ENCODE measurements at regions not wholly inside any gene's neighbourhood (a gene's known extent, or its start where the extent isn't known, plus 50 kb on each side); places are given as distances from the start of the nearest gene placed in this dataset.

- no peak for DNase-seq (ENCODE audit: low read depth)
Observed at GRCh38 chr9:105147110-105147871, 97.2 kb upstream of the SLC44A1 start.

GRCh38 chr9:105148328-105149006 is 96.0 kb upstream of the SLC44A1 start:
- no peak for DNase-seq (ENCODE audit: low read depth)

GRCh38 chr9:105150991-105151685 is 93.3 kb upstream of the SLC44A1 start:
- no peak for DNase-seq (ENCODE audit: low read depth)

- DNase-seq (ENCODE audit: low read depth) = no peak
Observed at GRCh38 chr9:105151686-105151995, 92.8 kb upstream of the SLC44A1 start.

DNA sequence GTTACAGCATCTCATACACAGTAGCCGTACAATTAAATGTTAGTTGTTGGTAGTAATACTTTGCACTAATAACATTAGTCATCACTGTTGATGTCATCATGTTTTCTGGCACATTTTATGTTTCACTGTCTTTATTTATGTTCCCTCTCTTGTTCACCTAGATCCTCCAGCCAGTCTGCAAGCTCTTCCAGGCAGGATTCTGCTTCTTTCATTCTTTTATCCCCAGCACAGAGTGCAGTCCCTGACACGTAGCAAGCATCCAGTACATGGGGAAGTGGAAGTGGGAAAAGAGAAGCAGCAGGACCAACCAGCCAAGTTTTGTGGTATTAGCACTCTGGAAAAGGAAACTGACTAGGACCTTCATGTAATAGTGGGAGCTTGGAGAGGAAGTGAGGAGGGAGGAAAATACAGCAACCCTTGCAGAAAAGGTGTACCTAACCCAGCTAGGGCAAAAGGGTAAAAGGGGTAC is 89.7 kb upstream of the SLC44A1 start:
- no peak for DNase-seq (ENCODE audit: low read depth)

- DNase-seq (ENCODE audit: low read depth) = no peak
Observed at GRCh38 chr9:105157171-105157583, 87.3 kb upstream of the SLC44A1 start.

- DNase-seq (ENCODE audit: low read depth) = no peak
Observed at GRCh38 chr9:105158020-105158419, 86.4 kb upstream of the SLC44A1 start.

GRCh38 chr9:105158898-105159297 is 85.6 kb upstream of the SLC44A1 start:
- DNase-seq (ENCODE audit: low read depth) = no peak

GRCh38 chr9:105168870-105169319 is 75.6 kb upstream of the SLC44A1 start:
- DNase-seq (ENCODE audit: low read depth) = no peak

GRCh38 chr9:105171076-105171475 is 73.4 kb upstream of the SLC44A1 start:
- no peak for DNase-seq (ENCODE audit: low read depth)

DNA sequence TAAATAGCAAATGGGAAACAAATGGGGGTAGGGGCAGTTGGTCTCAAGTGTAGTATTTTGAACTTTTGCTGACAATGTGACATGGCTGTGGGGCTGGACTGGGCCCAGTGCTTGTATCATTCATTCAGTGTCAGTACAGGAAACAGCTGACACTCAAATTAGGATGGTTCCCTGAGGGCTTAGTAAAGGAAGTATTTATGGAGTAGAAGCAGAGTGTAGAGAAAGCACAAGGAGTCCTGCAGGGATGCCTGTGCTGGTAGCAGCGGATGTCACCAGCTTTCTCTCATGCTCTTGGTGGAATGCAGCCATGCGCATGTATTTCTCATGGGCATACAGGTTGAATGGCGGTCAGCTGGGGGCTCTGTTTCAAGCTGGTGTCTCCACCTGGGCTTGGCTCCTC is 72.9 kb upstream of the SLC44A1 start:
- DNase-seq (ENCODE audit: low read depth) = no peak

- DNase-seq (ENCODE audit: low read depth) = no peak
Observed at GRCh38 chr9:105172436-105172835, 72.0 kb upstream of the SLC44A1 start.

GRCh38 chr9:105173306-105173705 is 71.1 kb upstream of the SLC44A1 start:
- DNase-seq (ENCODE audit: low read depth) = no peak

GRCh38 chr9:105173826-105174225 is 70.6 kb upstream of the SLC44A1 start:
- DNase-seq (ENCODE audit: low read depth) = no peak

GRCh38 chr9:105176194-105176593 is 68.3 kb upstream of the SLC44A1 start:
- DNase-seq (ENCODE audit: low read depth) = no peak

DNA sequence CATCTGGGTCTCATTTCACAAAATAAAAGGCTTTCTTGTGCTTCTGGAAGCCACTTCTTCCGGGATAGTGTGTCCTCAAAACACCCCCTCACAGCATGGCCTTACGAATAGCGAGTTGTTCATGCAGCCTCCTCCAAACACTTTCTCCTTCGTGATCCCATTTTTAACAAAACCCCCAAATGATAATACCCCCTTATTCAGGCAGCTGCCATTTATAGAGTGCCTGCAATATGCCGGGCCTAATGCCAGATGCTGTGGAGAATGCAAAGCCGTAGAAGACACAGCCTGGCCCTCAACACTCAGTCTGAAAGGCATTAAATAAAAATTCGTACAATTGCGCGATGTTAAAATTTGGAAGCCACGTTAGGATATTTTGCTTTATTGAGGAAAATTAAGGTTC is 66.4 kb upstream of the SLC44A1 start:
- DNase-seq (ENCODE audit: low read depth) = no peak

GRCh38 chr9:105187781-105188180 is 56.7 kb upstream of the SLC44A1 start:
- no peak for DNase-seq (ENCODE audit: low read depth)

GRCh38 chr9:105188746-105189145 is 55.7 kb upstream of the SLC44A1 start:
- no peak for DNase-seq (ENCODE audit: low read depth)

DNA sequence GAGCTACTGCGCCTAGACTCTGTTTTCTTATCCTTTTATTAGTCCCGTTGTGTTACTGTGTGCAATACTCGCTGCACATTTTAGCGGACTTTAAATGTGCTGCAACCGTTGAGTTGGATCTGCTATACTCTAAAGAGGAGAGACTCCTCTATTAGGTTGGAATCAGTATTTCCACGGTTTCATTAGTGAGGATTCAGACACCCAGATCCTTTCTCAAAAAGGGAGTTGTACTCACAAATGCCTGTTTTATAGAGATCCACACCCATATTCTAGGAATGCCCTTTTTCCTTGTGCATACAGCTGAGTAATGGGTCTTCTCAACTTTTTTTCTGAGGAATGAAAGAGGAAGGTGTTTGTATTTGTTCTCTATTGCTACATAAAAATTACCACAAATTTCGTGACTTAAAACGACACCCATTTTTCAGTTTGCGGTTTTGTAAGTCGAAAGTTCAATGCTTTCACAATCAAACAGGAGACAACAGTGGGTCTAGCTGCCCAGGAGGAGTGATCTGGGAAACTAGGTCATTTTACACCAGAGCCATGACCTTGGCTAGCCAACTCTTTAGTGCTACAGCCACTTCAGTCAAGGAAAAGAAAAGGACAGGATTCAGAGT is 52.8 kb upstream of the SLC44A1 start:
- no peak for DNase-seq (ENCODE audit: low read depth)

- DNase-seq (ENCODE audit: low read depth) = no peak
Observed at GRCh38 chr9:105193560-105193959, 50.9 kb upstream of the SLC44A1 start.

DNA sequence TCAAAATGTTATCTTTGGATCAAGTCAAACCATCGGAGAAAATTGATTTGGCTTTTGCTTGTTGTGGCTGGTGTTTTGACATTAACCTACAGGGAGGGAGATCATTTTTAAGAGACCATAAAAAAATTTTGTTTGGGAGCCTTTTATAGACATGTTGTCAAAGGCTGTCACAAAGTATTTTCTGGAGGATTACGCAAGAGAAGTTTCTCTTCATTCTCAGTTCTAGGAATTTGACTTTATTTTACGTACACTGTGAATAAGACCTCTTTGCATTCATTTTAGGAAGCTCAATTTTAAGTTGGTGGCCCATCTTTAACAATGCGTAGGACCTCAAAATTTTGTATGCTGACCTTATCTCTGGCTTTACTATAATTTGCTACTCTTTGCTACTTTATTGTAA is 50.2 kb upstream of the SLC44A1 start:
- DNase-seq (ENCODE audit: low read depth) = no peak

Data from activated T-cell treated with anti-CD3 and anti-CD28 coated beads for 1 hour (primary cell).